HG03060 (cell line): ENCODE measurements at regions not wholly inside any gene's neighbourhood (a gene's known extent, or its start where the extent isn't known, plus 50 kb on each side); places are given as distances from the start of the nearest gene placed in this dataset.
"Not testable (repeated sequence)": the region's sequence is repeated elsewhere in the genome, so short reads cannot be mapped to it uniquely, and the experiment has no call there.

Experiments
- ATAC-seq: cut with Tn5 transposase; IDR thresholded peaks from one replicate; pipeline ENCODE4 v1.9.1; 2021; ENCODE audit warnings: low read depth, moderate number of reproducible peaks; ENCODE audit not compliant: unreplicated experiment

GRCh38 chr11:114928260-114928870 lies 250.0 kb downstream of the NXPE2 start:
- ATAC-seq, result no peak

GRCh38 chr11:114929351-114930000 lies 251.1 kb downstream of the NXPE2 start:
- ATAC-seq, result no peak

GRCh38 chr11:114938799-114939198 lies 260.5 kb downstream of the NXPE2 start:
- no peak for ATAC-seq

GRCh38 chr11:114942207-114942606 lies 263.9 kb downstream of the NXPE2 start:
- ATAC-seq, result no peak

- ATAC-seq, result no peak
These were observed 271.5 kb downstream of the NXPE2 start for GRCh38 chr11:114949614-114950351.

- no peak for ATAC-seq
These were observed 274.7 kb downstream of the NXPE2 start for GRCh38 chr11:114953039-114953438.

GRCh38 chr11:114955923-114956322 lies 277.6 kb downstream of the NXPE2 start:
- ATAC-seq, result no peak

- no peak for ATAC-seq
These were observed 278.2 kb downstream of the NXPE2 start for GRCh38 chr11:114956566-114956965.

GRCh38 chr11:114959953-114960505 lies 281.7 kb downstream of the NXPE2 start:
- ATAC-seq, result no peak

GRCh38 chr11:114960819-114961218 lies 282.5 kb downstream of the NXPE2 start:
- ATAC-seq, result not testable (repeated sequence)

- no peak for ATAC-seq
These were observed 286.4 kb downstream of the NXPE2 start for GRCh38 chr11:114964676-114965214.

GRCh38 chr11:114970927-114971645 lies 292.8 kb downstream of the NXPE2 start:
- no peak for ATAC-seq

- no peak for ATAC-seq
These were observed 293.8 kb downstream of the NXPE2 start for GRCh38 chr11:114972105-114972504.

- ATAC-seq, result no peak
These were observed 299.3 kb downstream of the NXPE2 start for GRCh38 chr11:114977651-114978050.

- ATAC-seq, result no peak
These were observed 303.8 kb downstream of the NXPE2 start for GRCh38 chr11:114982141-114982540.

GRCh38 chr11:114984611-114985163 lies 306.4 kb downstream of the NXPE2 start:
- no peak for ATAC-seq

GRCh38 chr11:114986365-114986764 lies 308.0 kb downstream of the NXPE2 start:
- ATAC-seq, result no peak

GRCh38 chr11:114987186-114987760 lies 308.9 kb downstream of the NXPE2 start:
- no peak for ATAC-seq

GRCh38 chr11:114988644-114989043 lies 310.3 kb downstream of the NXPE2 start:
- no peak for ATAC-seq

- no peak for ATAC-seq
These were observed 311.2 kb downstream of the NXPE2 start for GRCh38 chr11:114989536-114989935.
